KMS-11 (cell line): ENCODE measurements at regions not wholly inside any gene's neighbourhood (a gene's known extent, or its start where the extent isn't known, plus 50 kb on each side); places are given as distances from the start of the nearest gene placed in this dataset.
"Not testable (repeated sequence)": the region's sequence is repeated elsewhere in the genome, so short reads cannot be mapped to it uniquely, and the experiment has no call there.

Experiments
- H2AFZ ChIP-seq: fragments of 200-600 bp; sonication (generic); 2 replicates; pipeline ENCODE4 v1.6.1; 2016; ENCODE audit warnings: antibody characterized with exemption, mixed run types, low read depth
- H3K27ac ChIP-seq: fragments of 200-600 bp; sonication (generic); 2 replicates; pipeline ENCODE4 v1.6.1; 2016; ENCODE audit warnings: mild to moderate bottlenecking, mixed run types
- H3K27me3 ChIP-seq: fragments of 200-600 bp; sonication (generic); 2 replicates; pipeline ENCODE4 v1.6.1; 2017; ENCODE audit warnings: mild to moderate bottlenecking, low read depth, mixed run types, moderate library complexity; ENCODE audit not compliant: insufficient read depth
- H3K36me3 ChIP-seq: fragments of 200-600 bp; sonication (generic); 2 replicates; pipeline ENCODE4 v1.6.1; 2017; ENCODE audit warnings: mild to moderate bottlenecking, mixed run types; ENCODE audit not compliant: insufficient read depth
- H3K4me1 ChIP-seq: fragments of 200-600 bp; sonication (generic); 2 replicates; pipeline ENCODE4 v1.6.1; 2016; ENCODE audit warnings: mild to moderate bottlenecking, low read depth, mixed run types; ENCODE audit not compliant: poor library complexity, severe bottlenecking
- H3K4me2 ChIP-seq: fragments of 200-600 bp; sonication (generic); 2 replicates; pipeline ENCODE4 v1.7.0; 2016; ENCODE audit warnings: mild to moderate bottlenecking, mixed run types
- H3K4me3 ChIP-seq: fragments of 200-600 bp; sonication (generic); IDR thresholded peaks from 2 replicates; pipeline ENCODE4 v1.6.1; 2017; ENCODE audit warnings: low read depth, low read length, mixed read lengths; ENCODE audit not compliant: insufficient read depth
- H3K79me2 ChIP-seq: fragments of 200-600 bp; sonication (generic); 2 replicates; pipeline ENCODE4 v1.6.1; 2016; ENCODE audit warnings: low read depth, mixed run types; ENCODE audit not compliant: insufficient read depth
- H3K9ac ChIP-seq: fragments of 200-600 bp; sonication (generic); 2 replicates; pipeline ENCODE4 v1.6.1; 2016; ENCODE audit warnings: mild to moderate bottlenecking, mixed run types
- H4K20me1 ChIP-seq: fragments of 200-600 bp; sonication (generic); 2 replicates; pipeline ENCODE4 v1.6.1; 2016; ENCODE audit warnings: mild to moderate bottlenecking, mixed run types; ENCODE audit not compliant: insufficient read depth
- TF ChIP-seq, protein P1 (sequence below): fragments of 200-600 bp; sonication (generic); conservative IDR thresholded peaks from 2 replicates; pipeline ENCODE4 v1.6.1; 2017; ENCODE audit warnings: low read depth, mild to moderate bottlenecking, antibody characterized with exemption, low read length, moderate library complexity, mixed read lengths

DNA sequence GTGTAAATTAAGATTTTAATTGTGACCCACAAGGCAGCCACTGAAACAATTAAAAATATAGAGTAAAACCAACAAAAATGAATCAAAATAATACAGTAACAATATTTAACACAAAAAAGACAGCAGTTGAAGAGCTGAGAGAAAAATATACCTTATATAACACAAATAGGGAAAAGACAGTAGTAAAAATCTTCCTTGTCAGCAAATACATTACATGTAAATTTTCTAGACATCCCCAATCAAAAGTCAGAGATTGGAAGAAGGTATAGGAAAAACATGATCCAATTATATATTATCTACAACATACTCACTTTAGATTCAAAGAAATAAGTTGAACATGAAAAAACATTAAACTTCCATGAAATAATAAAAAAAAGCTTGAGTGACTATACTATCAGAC, 330.8 kb downstream of the UBE2NL start:
- no peak overlapping the region for H3K4me2 ChIP-seq
- H3K27me3 ChIP-seq: no peaks in the 10 kb centered on the region
- TF ChIP-seq, protein P1, sequence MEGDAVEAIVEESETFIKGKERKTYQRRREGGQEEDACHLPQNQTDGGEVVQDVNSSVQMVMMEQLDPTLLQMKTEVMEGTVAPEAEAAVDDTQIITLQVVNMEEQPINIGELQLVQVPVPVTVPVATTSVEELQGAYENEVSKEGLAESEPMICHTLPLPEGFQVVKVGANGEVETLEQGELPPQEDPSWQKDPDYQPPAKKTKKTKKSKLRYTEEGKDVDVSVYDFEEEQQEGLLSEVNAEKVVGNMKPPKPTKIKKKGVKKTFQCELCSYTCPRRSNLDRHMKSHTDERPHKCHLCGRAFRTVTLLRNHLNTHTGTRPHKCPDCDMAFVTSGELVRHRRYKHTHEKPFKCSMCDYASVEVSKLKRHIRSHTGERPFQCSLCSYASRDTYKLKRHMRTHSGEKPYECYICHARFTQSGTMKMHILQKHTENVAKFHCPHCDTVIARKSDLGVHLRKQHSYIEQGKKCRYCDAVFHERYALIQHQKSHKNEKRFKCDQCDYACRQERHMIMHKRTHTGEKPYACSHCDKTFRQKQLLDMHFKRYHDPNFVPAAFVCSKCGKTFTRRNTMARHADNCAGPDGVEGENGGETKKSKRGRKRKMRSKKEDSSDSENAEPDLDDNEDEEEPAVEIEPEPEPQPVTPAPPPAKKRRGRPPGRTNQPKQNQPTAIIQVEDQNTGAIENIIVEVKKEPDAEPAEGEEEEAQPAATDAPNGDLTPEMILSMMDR: no peak
- H3K27ac ChIP-seq: no peak overlapping the region
- H4K20me1 ChIP-seq: no peaks in the 10 kb centered on the region
- no peak overlapping the region for H3K9ac ChIP-seq
- no peaks in the 10 kb centered on the region for H3K36me3 ChIP-seq
- H2AFZ ChIP-seq: no peak overlapping the region
- no peaks in the 10 kb centered on the region for H3K4me1 ChIP-seq
- no peaks in the 10 kb centered on the region for H3K79me2 ChIP-seq
- no peak overlapping the region for H3K4me3 ChIP-seq

DNA sequence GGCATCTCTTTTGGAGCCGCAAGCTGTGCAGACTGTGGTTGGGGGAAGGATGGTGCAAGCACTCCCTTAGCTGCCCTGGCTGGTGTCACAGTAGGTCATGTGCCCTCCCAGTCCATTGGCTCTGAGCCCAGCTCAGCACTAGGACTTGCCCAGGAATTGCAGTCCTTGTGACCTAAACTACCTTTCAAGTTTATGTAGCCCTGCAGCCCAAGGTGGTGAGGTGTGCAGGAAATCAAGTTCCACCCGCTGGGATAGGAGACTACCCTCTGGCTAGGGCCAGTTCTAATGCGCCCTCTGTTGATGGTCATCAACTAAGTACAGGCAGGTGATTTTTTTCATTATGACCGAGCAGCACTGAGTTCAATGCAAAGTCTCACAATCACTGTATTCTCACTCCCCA, 335.2 kb downstream of the UBE2NL start:
- Histone ChIP-seq H3K79me2 (no peaks in the 10 kb centered on the region), H3K36me3 (no peaks in the 10 kb centered on the region), H3K27ac (no peak overlapping the region), H4K20me1 (no peaks in the 10 kb centered on the region), H3K4me2 (no peak overlapping the region), H3K4me3 (no peak overlapping the region), H3K9ac (no peak overlapping the region), H3K4me1 (no peaks in the 10 kb centered on the region), H3K27me3 (no peaks in the 10 kb centered on the region), H2AFZ (no peak overlapping the region)
- TF ChIP-seq, protein P1: no peak

DNA sequence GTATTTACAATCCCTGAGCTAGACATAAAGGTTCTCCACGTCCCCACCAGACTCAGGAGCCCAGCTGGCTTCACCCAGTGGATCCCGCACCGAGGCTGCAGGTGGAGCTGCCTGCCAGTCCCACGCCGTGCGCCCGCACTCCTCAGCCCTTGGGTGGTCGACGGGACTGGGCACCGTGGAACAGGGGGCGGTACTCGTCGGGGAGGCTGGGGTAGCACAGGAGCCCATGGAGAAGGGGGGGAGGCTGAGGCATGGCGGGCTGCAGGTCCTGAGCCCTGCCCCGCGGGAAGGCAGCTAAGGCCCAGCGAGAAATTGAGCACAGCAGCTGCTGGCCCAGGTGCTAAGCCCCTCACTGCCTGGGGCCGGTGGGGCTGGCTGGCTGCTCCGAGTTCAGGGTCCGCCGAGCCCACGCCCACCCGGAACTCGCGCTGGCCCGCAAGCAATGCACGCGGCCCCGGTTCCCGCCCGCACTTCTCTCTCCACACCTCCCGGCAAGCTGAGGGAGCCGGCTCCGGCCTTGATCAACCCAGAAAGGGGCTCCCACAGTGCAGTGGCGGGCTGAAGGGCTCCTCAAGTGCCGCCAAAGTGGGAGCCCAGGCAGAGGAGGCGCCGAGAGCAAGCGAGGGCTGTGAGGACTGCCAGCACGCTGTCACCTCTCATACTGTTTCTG, 347.4 kb downstream of the UBE2NL start:
- H3K4me1 ChIP-seq, H4K20me1 ChIP-seq, H3K9ac ChIP-seq, H2AFZ ChIP-seq, H3K27ac ChIP-seq, H3K79me2 ChIP-seq, H3K4me3 ChIP-seq, H3K27me3 ChIP-seq, H3K4me2 ChIP-seq, H3K36me3 ChIP-seq: not testable (repeated sequence)

DNA sequence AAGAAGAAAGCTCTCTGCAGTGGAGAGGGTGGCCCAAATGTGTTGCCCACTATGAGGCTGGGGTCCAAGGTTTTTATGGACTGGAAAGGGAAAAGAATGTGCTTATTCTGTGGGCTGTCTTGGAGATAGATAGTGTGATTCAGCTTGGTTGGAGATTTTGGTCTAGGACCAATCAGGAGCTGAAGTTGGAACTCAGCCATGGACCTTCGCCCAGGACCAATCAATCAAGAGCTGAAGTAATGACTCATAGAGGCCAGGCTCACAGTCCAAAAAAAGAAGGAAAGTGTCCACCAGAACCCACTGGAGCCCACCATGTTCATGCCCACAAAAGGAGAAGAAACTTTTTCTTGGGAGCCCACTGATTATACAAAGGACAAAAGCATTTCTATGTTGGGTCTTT, 369.5 kb downstream of the UBE2NL start:
- H3K79me2 ChIP-seq: no peaks in the 10 kb centered on the region
- H3K4me3 ChIP-seq: no peak overlapping the region
- TF ChIP-seq, protein P1: no peak
- peaks cover 6% of the 10 kb centered on the region for H3K4me1 ChIP-seq
- no peak overlapping the region for H3K9ac ChIP-seq
- no peak overlapping the region for H2AFZ ChIP-seq
- H3K27ac ChIP-seq: no peak overlapping the region
- no peaks in the 10 kb centered on the region for H3K36me3 ChIP-seq
- H3K27me3 ChIP-seq: no peaks in the 10 kb centered on the region
- no peak overlapping the region for H3K4me2 ChIP-seq
- no peaks in the 10 kb centered on the region for H4K20me1 ChIP-seq

DNA sequence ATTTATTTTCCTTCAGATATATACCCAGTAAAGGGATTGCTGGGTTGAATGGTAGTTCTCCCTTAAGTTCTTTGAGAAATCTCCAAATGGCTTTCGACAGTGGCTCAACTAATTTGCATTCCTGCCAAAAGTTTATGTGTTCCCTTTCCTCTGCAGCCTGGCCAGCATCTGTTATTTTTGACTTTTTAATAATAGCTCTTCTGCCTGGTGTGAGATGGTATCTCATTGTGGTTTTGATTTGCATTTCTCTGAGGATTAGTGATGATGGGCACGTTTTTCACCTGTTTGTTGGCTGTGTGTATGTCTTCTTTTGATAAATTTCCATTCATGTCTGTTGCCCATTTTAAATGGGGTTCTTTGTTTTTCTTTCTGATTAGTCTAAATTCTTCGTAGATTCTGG, 375.2 kb downstream of the UBE2NL start:
- no peaks in the 10 kb centered on the region for H4K20me1 ChIP-seq
- H3K79me2 ChIP-seq: no peaks in the 10 kb centered on the region
- peak overlapping the region; percentile 24 for H3K4me2 ChIP-seq
- H2AFZ ChIP-seq: no peak overlapping the region
- TF ChIP-seq, protein P1: no peak
- H3K36me3 ChIP-seq: no peaks in the 10 kb centered on the region
- no peak overlapping the region for H3K4me3 ChIP-seq
- H3K9ac ChIP-seq: no peak overlapping the region
- H3K4me1 ChIP-seq: peaks cover 24% of the 10 kb centered on the region
- H3K27me3 ChIP-seq: no peaks in the 10 kb centered on the region
- H3K27ac ChIP-seq: no peak overlapping the region
